HCT116 (cell line): ENCODE measurements at regions not wholly inside any gene's neighbourhood (a gene's known extent, or its start where the extent isn't known, plus 50 kb on each side); places are given as distances from the start of the nearest gene placed in this dataset.

Source experiments
- ATAC-seq: fragments of 200-7000 bp; cut with Tn5 transposase; 2 replicates; pipeline ENCODE4 v1.9.1; 2020; ENCODE audit warnings: mild to moderate bottlenecking, moderate library complexity
- BruUV-seq: library from RNA; stranded (reverse); fragments of 400-500 nt; replicated peaks from 2 replicates; lab custom pipeline; 2021; lab: Mats Ljungman, UMichigan
- CTCF ChIA-PET: fragments of 300-600 bp; sonication (Branson Sonifier 250); formaldehyde crosslinking; loops from one replicate; lab custom pipeline; 2021; ENCODE audit warnings: antibody characterized with exemption; lab: Charles Lee
- POLR2A ChIA-PET: fragments of 300-600, 350-600 bp; sonication (Branson Sonifier 250); formaldehyde crosslinking; loops from one replicate; lab custom pipeline; 2021; ENCODE audit warnings: antibody characterized with exemption; lab: Charles Lee
- RAD21 ChIA-PET, 2 experiments: fragments of 300-600 bp; sonication (Branson Sonifier 250); formaldehyde crosslinking; loops; one replicate each; lab custom pipeline; 2023; ENCODE audit warnings: low total read pairs in 2 of 2; ENCODE audit not compliant: uncharacterized antibody in 2 of 2, unreplicated experiment in 2 of 2, low non-redundant PET in 1 of 2; lab: Charles Lee
- DNase-seq: peaks from one replicate; pipeline ENCODE4 v3.0.0-alpha.2; 2010; ENCODE audit warnings: low read depth, low spot score
- H2AFZ ChIP-seq: fragments of 200-600 bp; shearing (Covaris generic), sonication (generic); 2 replicates; pipeline ENCODE4 v1.6.1; 2017; ENCODE audit warnings: low read depth, mixed run types, mixed read lengths, antibody characterized with exemption, low read length; ENCODE audit not compliant: poor library complexity, severe bottlenecking
- H3K27ac ChIP-seq: 2 replicates; pipeline ENCODE4 v1.5.1; 2012; ENCODE audit warnings: low read depth, low read length
- H3K27me3 ChIP-seq: fragments of 200-600 bp; sonication (generic); 2 replicates; pipeline ENCODE4 v1.6.1; 2016; ENCODE audit warnings: mixed run types, low read length, mixed read lengths; ENCODE audit not compliant: insufficient read depth
- H3K36me3 ChIP-seq, 2 experiments: fragments of 200-500 bp in 1 of 2; fragments of 200-600 bp in 1 of 2; sonication (Bioruptor generic) in 1 of 2; sonication (generic) in 1 of 2; 2 replicates each; pipeline versions ENCODE4 v1.5.1 to v1.6.1; 2014 to 2016; ENCODE audit warnings: low read length in 2 of 2, inconsistent platforms in 1 of 2, mixed read lengths in 1 of 2, mixed run types in 1 of 2; ENCODE audit not compliant: insufficient read depth in 2 of 2, control insufficient read depth in 1 of 2
- H3K4me1 ChIP-seq, 2 experiments: fragments of 200-600 bp in 1 of 2; sonication (generic) in 1 of 2; 2 replicates each; pipeline versions ENCODE4 v1.5.1 to v1.6.1; 2012 to 2017; ENCODE audit warnings: low read length in 2 of 2, inconsistent platforms in 1 of 2, mild to moderate bottlenecking in 1 of 2, mixed read lengths in 1 of 2, mixed run types in 1 of 2, moderate library complexity in 1 of 2; ENCODE audit not compliant: insufficient read depth in 2 of 2, control insufficient read depth in 1 of 2
- H3K4me2 ChIP-seq: fragments of 200-600 bp; sonication (generic); 2 replicates; pipeline ENCODE4 v1.6.1; 2017; ENCODE audit warnings: mixed run types, low read length, mixed read lengths
- H3K4me3 ChIP-seq, 2 experiments: fragments of 200-600 bp in 1 of 2; sonication (generic) in 1 of 2; replicated peaks in 1 of 2; 2 replicates each; pipeline ENCODE4 v1.5.1; 2011 to 2016; ENCODE audit warnings: low read length in 2 of 2, control low read depth in 1 of 2, low read depth in 1 of 2, mild to moderate bottlenecking in 1 of 2, mixed read lengths in 1 of 2, mixed run types in 1 of 2
- H3K79me2 ChIP-seq: fragments of 200-600 bp; sonication (generic); 2 replicates; pipeline ENCODE4 v1.6.1; 2017; ENCODE audit warnings: mild to moderate bottlenecking, mixed run types, low read length, moderate library complexity, mixed read lengths; ENCODE audit not compliant: insufficient read depth
- H3K9ac ChIP-seq: fragments of 200-600 bp; sonication (generic); 2 replicates; pipeline ENCODE4 v1.6.1; 2016; ENCODE audit warnings: low read length, mixed read lengths
- H3K9me2 ChIP-seq: fragments of 200-600 bp; sonication (generic), shearing (Covaris generic); 2 replicates; pipeline ENCODE4 v1.6.1; 2017; ENCODE audit warnings: mixed run types, mild to moderate bottlenecking, moderate library complexity; ENCODE audit not compliant: insufficient read depth
- H3K9me3 ChIP-seq, 2 experiments: fragments of 200-500 bp in 1 of 2; fragments of 200-600 bp in 1 of 2; sonication (Bioruptor generic) in 1 of 2; sonication (generic) in 1 of 2; 2 replicates each; pipeline ENCODE4 v1.6.1; 2014 to 2017; ENCODE audit warnings: low read length in 2 of 2, mixed read lengths in 2 of 2, inconsistent platforms in 1 of 2, low read depth in 1 of 2, mild to moderate bottlenecking in 1 of 2, mixed run types in 1 of 2, moderate library complexity in 1 of 2; ENCODE audit not compliant: control insufficient read depth in 1 of 2, insufficient read depth in 1 of 2
- H4K20me1 ChIP-seq: fragments of 200-600 bp; sonication (generic), shearing (Covaris generic); 2 replicates; pipeline ENCODE4 v1.6.1; 2017; ENCODE audit warnings: mixed run types, mild to moderate bottlenecking, moderate library complexity; ENCODE audit not compliant: insufficient read depth
- CBX3 ChIP-seq: IDR thresholded peaks from 2 replicates; pipeline ENCODE4 v1.6.1; 2012; ENCODE audit warnings: low read depth
- CEBPB ChIP-seq: IDR thresholded peaks from 2 replicates; pipeline ENCODE4 v1.6.1; 2012; ENCODE audit warnings: low read depth
- EZH2 ChIP-seq: fragments of 200-600 bp; sonication (generic); IDR thresholded peaks from 2 replicates; pipeline ENCODE4 v1.6.1; 2017; ENCODE audit warnings: antibody characterized with exemption, mixed run types
- JUND ChIP-seq: IDR thresholded peaks from 2 replicates; pipeline ENCODE4 v1.6.1; 2012
- POLR2A ChIP-seq: IDR thresholded peaks from 2 replicates; pipeline ENCODE4 v1.7.0; 2011; ENCODE audit warnings: borderline replicate concordance; ENCODE audit not compliant: insufficient read depth, insufficient read length; ENCODE audit errors: extremely low read depth
- POLR2AphosphoS5 ChIP-seq: IDR thresholded peaks from 2 replicates; pipeline ENCODE4 v1.6.1; 2011; ENCODE audit warnings: mild to moderate bottlenecking, low read depth, low read length, moderate library complexity
- SP1 ChIP-seq: IDR thresholded peaks from 2 replicates; pipeline ENCODE4 v1.6.1; 2012; ENCODE audit warnings: low read depth
- SRF ChIP-seq: IDR thresholded peaks from 2 replicates; pipeline ENCODE4 v1.6.1; 2012; ENCODE audit warnings: low read depth
- TCF7L2 ChIP-seq: IDR thresholded peaks from 2 replicates; pipeline ENCODE4 v1.7.0; 2011; ENCODE audit warnings: borderline replicate concordance, inconsistent platforms; ENCODE audit not compliant: insufficient read depth, insufficient read length; ENCODE audit errors: extremely low read depth
- intact Hi-C: fragments of 100-400 bp; cut with micrococcal nuclease; formaldehyde crosslinking; loops from 2 replicates; pipeline ENCODE4 v1.10.0; 2022
- TF ChIP-seq, protein P1 (sequence below): IDR thresholded peaks from 2 replicates; pipeline ENCODE4 v1.6.1; 2012; ENCODE audit warnings: low read depth
- TF ChIP-seq, protein P2 (sequence below): IDR thresholded peaks from 2 replicates; pipeline ENCODE4 v1.6.1; 2012
- TF ChIP-seq, protein P3 (sequence below): IDR thresholded peaks from 2 replicates; pipeline ENCODE4 v1.6.1; 2012

- Histone ChIP-seq H3K36me3 (no peaks in the 10 kb centered on the region), H3K27me3 (no peaks in the 10 kb centered on the region), H3K9me2 (no peaks in the 10 kb centered on the region), H2AFZ (no peak overlapping the region), H3K27ac (no peak overlapping the region), H3K4me2 (no peak overlapping the region), H3K9ac (no peak overlapping the region), H3K4me1 (no peaks in the 10 kb centered on the region), H3K9me3 (peaks cover 7 to 15% of the 10 kb centered on the region in 2 experiments; a peak in 2 of 4 replicates), H4K20me1 (no peaks in the 10 kb centered on the region), H3K79me2 (no peaks in the 10 kb centered on the region), H3K4me3 (no peak overlapping the region)
- ChIA-PET RAD21 (no interaction called here), CTCF (no interaction called here), POLR2A (no interaction called here)
- ATAC-seq (no peak), DNase-seq (no peak)
- TF ChIP-seq POLR2A (no peak), SP1 (no peak), POLR2AphosphoS5 (no peak), CEBPB (no peak), SRF (no peak), EZH2 (no peak), TCF7L2 (no peak), JUND (no peak), CBX3 (no peak)
- TF ChIP-seq, protein P1, sequence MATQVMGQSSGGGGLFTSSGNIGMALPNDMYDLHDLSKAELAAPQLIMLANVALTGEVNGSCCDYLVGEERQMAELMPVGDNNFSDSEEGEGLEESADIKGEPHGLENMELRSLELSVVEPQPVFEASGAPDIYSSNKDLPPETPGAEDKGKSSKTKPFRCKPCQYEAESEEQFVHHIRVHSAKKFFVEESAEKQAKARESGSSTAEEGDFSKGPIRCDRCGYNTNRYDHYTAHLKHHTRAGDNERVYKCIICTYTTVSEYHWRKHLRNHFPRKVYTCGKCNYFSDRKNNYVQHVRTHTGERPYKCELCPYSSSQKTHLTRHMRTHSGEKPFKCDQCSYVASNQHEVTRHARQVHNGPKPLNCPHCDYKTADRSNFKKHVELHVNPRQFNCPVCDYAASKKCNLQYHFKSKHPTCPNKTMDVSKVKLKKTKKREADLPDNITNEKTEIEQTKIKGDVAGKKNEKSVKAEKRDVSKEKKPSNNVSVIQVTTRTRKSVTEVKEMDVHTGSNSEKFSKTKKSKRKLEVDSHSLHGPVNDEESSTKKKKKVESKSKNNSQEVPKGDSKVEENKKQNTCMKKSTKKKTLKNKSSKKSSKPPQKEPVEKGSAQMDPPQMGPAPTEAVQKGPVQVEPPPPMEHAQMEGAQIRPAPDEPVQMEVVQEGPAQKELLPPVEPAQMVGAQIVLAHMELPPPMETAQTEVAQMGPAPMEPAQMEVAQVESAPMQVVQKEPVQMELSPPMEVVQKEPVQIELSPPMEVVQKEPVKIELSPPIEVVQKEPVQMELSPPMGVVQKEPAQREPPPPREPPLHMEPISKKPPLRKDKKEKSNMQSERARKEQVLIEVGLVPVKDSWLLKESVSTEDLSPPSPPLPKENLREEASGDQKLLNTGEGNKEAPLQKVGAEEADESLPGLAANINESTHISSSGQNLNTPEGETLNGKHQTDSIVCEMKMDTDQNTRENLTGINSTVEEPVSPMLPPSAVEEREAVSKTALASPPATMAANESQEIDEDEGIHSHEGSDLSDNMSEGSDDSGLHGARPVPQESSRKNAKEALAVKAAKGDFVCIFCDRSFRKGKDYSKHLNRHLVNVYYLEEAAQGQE: no peak
- TF ChIP-seq, protein P2, sequence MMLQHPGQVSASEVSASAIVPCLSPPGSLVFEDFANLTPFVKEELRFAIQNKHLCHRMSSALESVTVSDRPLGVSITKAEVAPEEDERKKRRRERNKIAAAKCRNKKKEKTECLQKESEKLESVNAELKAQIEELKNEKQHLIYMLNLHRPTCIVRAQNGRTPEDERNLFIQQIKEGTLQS: no peak
- TF ChIP-seq, protein P3, sequence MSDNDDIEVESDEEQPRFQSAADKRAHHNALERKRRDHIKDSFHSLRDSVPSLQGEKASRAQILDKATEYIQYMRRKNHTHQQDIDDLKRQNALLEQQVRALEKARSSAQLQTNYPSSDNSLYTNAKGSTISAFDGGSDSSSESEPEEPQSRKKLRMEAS: no peak
- intact Hi-C loops: no loop called here
- no TSS peak for BruUV-seq
Measured at GRCh38 chr14:84250893-84251292, 1279.1 kb upstream of the FLRT2 start.
